Mesenchymal stem cell (in vitro differentiated cells and primary cell): ENCODE measurements at regions not wholly inside any gene's neighbourhood (a gene's known extent, or its start where the extent isn't known, plus 50 kb on each side); places are given as distances from the start of the nearest gene placed in this dataset.

Experiments
- DNase-seq: peaks from one replicate; pipeline ENCODE4 v3.0.0-alpha.2; 2013
- H2AFZ ChIP-seq: one replicate; pipeline ENCODE4 v1.6.1; 2013; ENCODE audit warnings: low read depth, mild to moderate bottlenecking, control low read depth, inconsistent platforms, low read length, moderate library complexity
- H2AK5ac ChIP-seq: 2 replicates; pipeline ENCODE4 v1.6.1; 2013; ENCODE audit warnings: low read length, moderate library complexity, mild to moderate bottlenecking, inconsistent platforms; ENCODE audit not compliant: severe bottlenecking
- H2BK120ac ChIP-seq: one replicate; pipeline ENCODE4 v1.6.1; 2013; ENCODE audit warnings: low read depth, mild to moderate bottlenecking, inconsistent platforms, low read length, moderate library complexity
- H2BK12ac ChIP-seq, 2 experiments: one replicate each; pipeline ENCODE4 v1.6.1; 2013; ENCODE audit warnings: inconsistent platforms in 2 of 2, low read length in 2 of 2, mild to moderate bottlenecking in 2 of 2, moderate library complexity in 2 of 2, control low read depth in 1 of 2
- H2BK15ac ChIP-seq: one replicate; pipeline ENCODE4 v1.6.1; 2013; ENCODE audit warnings: mild to moderate bottlenecking, low read depth, inconsistent platforms; ENCODE audit not compliant: poor library complexity, severe bottlenecking
- H2BK5ac ChIP-seq: 2 replicates; pipeline ENCODE4 v1.6.1; 2013; ENCODE audit warnings: low read depth, mild to moderate bottlenecking, low read length, control low read depth, inconsistent platforms; ENCODE audit not compliant: poor library complexity, severe bottlenecking
- H3K14ac ChIP-seq, 2 experiments: one replicate each; pipeline ENCODE4 v1.6.1; 2013; ENCODE audit warnings: inconsistent platforms in 2 of 2, low read length in 2 of 2, control low read depth in 1 of 2, mild to moderate bottlenecking in 1 of 2, moderate library complexity in 1 of 2
- H3K18ac ChIP-seq, 2 experiments: one replicate each; pipeline ENCODE4 v1.6.1; 2013; ENCODE audit warnings: inconsistent platforms in 2 of 2, low read length in 2 of 2, control low read depth in 1 of 2, low read depth in 1 of 2, mild to moderate bottlenecking in 1 of 2
- H3K23ac ChIP-seq, 2 experiments: one replicate each; pipeline ENCODE4 v1.6.1; 2013; ENCODE audit warnings: inconsistent platforms in 2 of 2, low read length in 2 of 2, mild to moderate bottlenecking in 2 of 2, moderate library complexity in 2 of 2, control low read depth in 1 of 2
- H3K27ac ChIP-seq: 2 replicates; pipeline ENCODE4 v1.5.1; 2013; ENCODE audit warnings: mild to moderate bottlenecking, moderate library complexity, low read length, control low read depth, inconsistent platforms; ENCODE audit not compliant: poor library complexity, severe bottlenecking
- H3K27me3 ChIP-seq, 2 experiments: 2 replicates each; pipeline versions ENCODE4 v1.6.1 to v1.7.0; 2013; ENCODE audit warnings: low read length in 2 of 2, mild to moderate bottlenecking in 2 of 2, moderate library complexity in 2 of 2, control low read depth in 1 of 2, inconsistent platforms in 1 of 2; ENCODE audit not compliant: control insufficient read depth in 1 of 2, insufficient read depth in 1 of 2
- H3K36me3 ChIP-seq, 2 experiments: 2 replicates each; pipeline versions ENCODE4 v1.6.1 to v1.7.0; 2013; ENCODE audit warnings: low read length in 2 of 2, control low read depth in 1 of 2, inconsistent platforms in 1 of 2, low read depth in 1 of 2, mild to moderate bottlenecking in 1 of 2; ENCODE audit not compliant: insufficient read depth in 2 of 2, control insufficient read depth in 1 of 2
- H3K4ac ChIP-seq, 2 experiments: one replicate each; pipeline ENCODE4 v1.6.1; 2013; ENCODE audit warnings: inconsistent platforms in 2 of 2, low read length in 2 of 2, mild to moderate bottlenecking in 2 of 2, moderate library complexity in 2 of 2, control low read depth in 1 of 2, low read depth in 1 of 2
- H3K4me1 ChIP-seq: 2 replicates; pipeline ENCODE4 v1.6.1; 2013; ENCODE audit warnings: low read depth, low read length, control low read depth; ENCODE audit not compliant: control insufficient read depth, insufficient read depth
- H3K4me2 ChIP-seq: 2 replicates; pipeline ENCODE4 v1.6.1; 2013; ENCODE audit warnings: low read length, mild to moderate bottlenecking, inconsistent platforms; ENCODE audit not compliant: poor library complexity, severe bottlenecking
- H3K4me3 ChIP-seq, 2 experiments: 2 replicates each; pipeline versions ENCODE4 v1.5.1 to v1.7.0; 2013; ENCODE audit warnings: low read length in 2 of 2, mild to moderate bottlenecking in 2 of 2, control low read depth in 1 of 2, low read depth in 1 of 2; ENCODE audit not compliant: insufficient read depth in 1 of 2
- H3K79me1 ChIP-seq: replicated peaks from 2 replicates; pipeline ENCODE4 v1.6.1; 2013; ENCODE audit warnings: mild to moderate bottlenecking, control low read depth, low read length, inconsistent platforms; ENCODE audit not compliant: poor library complexity, severe bottlenecking
- H3K9ac ChIP-seq: 2 replicates; pipeline ENCODE4 v1.7.0; 2013; ENCODE audit warnings: mild to moderate bottlenecking, low read length, moderate library complexity
- H3K9me3 ChIP-seq: 2 replicates; pipeline ENCODE4 v1.7.0; 2013; ENCODE audit warnings: mild to moderate bottlenecking, low read length; ENCODE audit not compliant: control insufficient read depth
- H4K8ac ChIP-seq: one replicate; pipeline ENCODE4 v1.6.1; 2013; ENCODE audit warnings: inconsistent platforms, mild to moderate bottlenecking, low read length, moderate library complexity
- H4K91ac ChIP-seq: one replicate; pipeline ENCODE4 v1.6.1; 2013; ENCODE audit warnings: mild to moderate bottlenecking, low read length, inconsistent platforms
- WGBS: methylation state at CpG from one replicate; pipeline ENCODE4 v1.1.7; 2013; ENCODE audit warnings: mixed read lengths; 5-methylcytosine and 5-hydroxymethylcytosine counted together

DNA sequence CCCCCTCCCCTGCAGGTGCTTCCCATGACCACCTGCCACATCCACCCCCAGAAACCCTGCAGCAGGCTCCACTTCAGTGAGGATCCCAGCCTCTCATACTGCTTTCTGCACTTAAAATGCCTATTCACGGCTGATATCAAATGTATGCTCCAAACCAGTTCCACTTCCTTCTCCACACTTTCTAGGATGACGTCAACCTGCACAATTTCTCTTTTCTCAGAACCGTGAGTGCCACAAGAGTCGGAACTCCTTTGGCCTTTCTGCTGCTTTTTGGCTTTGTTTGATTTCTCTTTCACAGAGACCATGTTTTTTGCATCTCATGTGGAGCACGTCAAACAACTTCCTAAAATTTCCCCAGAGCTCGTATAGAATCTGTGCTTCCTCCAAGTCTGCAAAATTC is 378.8 kb upstream of the TNRC6C start:
- Histone ChIP-seq H3K27me3 (peaks cover 15 to 34% of the 10 kb centered on the region in 2 experiments), H3K79me1 (no peaks in the 10 kb centered on the region), H3K27ac (no peak overlapping the region), H2AK5ac (no peak overlapping the region), H4K91ac (no peak overlapping the region), H2BK120ac (no peak overlapping the region), H2AFZ (no peak overlapping the region), H3K9me3 (peaks cover 2% of the 10 kb centered on the region), H2BK12ac (no peak overlapping the region), H3K9ac (no peak overlapping the region), H3K36me3 (no peaks in the 10 kb centered on the region), H3K18ac (no peak overlapping the region), H3K4me2 (no peak overlapping the region), H3K14ac (no peak overlapping the region), H4K8ac (no peak overlapping the region), H2BK15ac (no peak overlapping the region), H3K23ac (no peak overlapping the region), H2BK5ac (no peak overlapping the region), H3K4ac (no peak overlapping the region), H3K4me3 (no peak overlapping the region), H3K4me1 (no peaks in the 10 kb centered on the region)
- no peak for DNase-seq
- WGBS: 81% methylated on average over 6 of the region's 6 CpGs

- H2BK120ac ChIP-seq: no peak overlapping the region
- H3K4me3 ChIP-seq: no peak overlapping the region
- no peak overlapping the region for H2BK5ac ChIP-seq
- no peak overlapping the region for H3K4ac ChIP-seq
- H3K9ac ChIP-seq: no peak overlapping the region
- no peak overlapping the region for H2AFZ ChIP-seq
- no peaks in the 10 kb centered on the region for H3K36me3 ChIP-seq
- peaks cover 2% of the 10 kb centered on the region for H3K9me3 ChIP-seq
- no peak overlapping the region for H4K91ac ChIP-seq
- no peak overlapping the region for H3K14ac ChIP-seq
- no peaks in the 10 kb centered on the region for H3K79me1 ChIP-seq
- H2AK5ac ChIP-seq: no peak overlapping the region
- H2BK12ac ChIP-seq: no peak overlapping the region
- whole genome bisulfite sequencing: 76% methylated on average over 7 of the region's 8 CpGs
- H3K4me1 ChIP-seq: no peaks in the 10 kb centered on the region
- H4K8ac ChIP-seq: no peak overlapping the region
- no peak overlapping the region for H2BK15ac ChIP-seq
- H3K23ac ChIP-seq: no peak overlapping the region
- no peak overlapping the region for H3K4me2 ChIP-seq
- H3K27ac ChIP-seq: no peak overlapping the region
- DNase-seq: no peak
- H3K27me3 ChIP-seq: peaks cover 14 to 28% of the 10 kb centered on the region in 2 experiments
- no peak overlapping the region for H3K18ac ChIP-seq
These were observed 377.8 kb upstream of the TNRC6C start for GRCh38 chr17:77580531-77581270.

DNA sequence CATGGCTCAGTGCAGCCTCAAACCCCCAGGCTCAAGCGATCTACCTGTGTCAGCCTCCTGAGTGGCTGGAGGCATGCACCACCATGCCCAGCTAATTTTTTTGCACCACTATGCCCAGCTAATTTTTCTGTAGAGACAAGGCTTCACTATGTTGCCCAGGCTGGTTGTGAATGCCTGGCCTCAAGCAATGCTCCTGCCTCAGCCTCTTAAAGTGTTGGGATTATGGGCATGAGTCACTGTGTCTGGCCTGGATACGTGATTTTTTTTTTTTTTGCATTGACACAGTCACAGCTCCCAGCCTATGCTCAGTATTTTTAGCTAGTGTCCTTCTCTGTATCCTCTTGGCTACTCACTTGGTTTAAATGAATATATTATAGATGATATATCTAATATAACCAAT is 377.0 kb upstream of the TNRC6C start:
- no peak overlapping the region for H2BK5ac ChIP-seq
- no peak overlapping the region for H2AK5ac ChIP-seq
- H3K23ac ChIP-seq: no peak overlapping the region
- H3K9ac ChIP-seq: no peak overlapping the region
- peak; percentile 64 for DNase-seq
- no peak overlapping the region for H2AFZ ChIP-seq
- H3K4ac ChIP-seq: no peak overlapping the region
- H3K27ac ChIP-seq: no peak overlapping the region
- no peak overlapping the region for H2BK120ac ChIP-seq
- no peak overlapping the region for H2BK15ac ChIP-seq
- peaks cover 3% of the 10 kb centered on the region for H3K9me3 ChIP-seq
- H3K36me3 ChIP-seq: no peaks in the 10 kb centered on the region
- H4K8ac ChIP-seq: no peak overlapping the region
- no peak overlapping the region for H2BK12ac ChIP-seq
- no peak overlapping the region for H3K4me2 ChIP-seq
- H3K4me1 ChIP-seq: no peaks in the 10 kb centered on the region
- no peak overlapping the region for H3K4me3 ChIP-seq
- no peaks in the 10 kb centered on the region for H3K79me1 ChIP-seq
- H3K14ac ChIP-seq: no peak overlapping the region
- peaks cover 14 to 23% of the 10 kb centered on the region in 2 experiments for H3K27me3 ChIP-seq
- WGBS: 93% methylated on average over 1 of the region's 2 CpGs
- no peak overlapping the region for H4K91ac ChIP-seq
- H3K18ac ChIP-seq: no peak overlapping the region

DNA sequence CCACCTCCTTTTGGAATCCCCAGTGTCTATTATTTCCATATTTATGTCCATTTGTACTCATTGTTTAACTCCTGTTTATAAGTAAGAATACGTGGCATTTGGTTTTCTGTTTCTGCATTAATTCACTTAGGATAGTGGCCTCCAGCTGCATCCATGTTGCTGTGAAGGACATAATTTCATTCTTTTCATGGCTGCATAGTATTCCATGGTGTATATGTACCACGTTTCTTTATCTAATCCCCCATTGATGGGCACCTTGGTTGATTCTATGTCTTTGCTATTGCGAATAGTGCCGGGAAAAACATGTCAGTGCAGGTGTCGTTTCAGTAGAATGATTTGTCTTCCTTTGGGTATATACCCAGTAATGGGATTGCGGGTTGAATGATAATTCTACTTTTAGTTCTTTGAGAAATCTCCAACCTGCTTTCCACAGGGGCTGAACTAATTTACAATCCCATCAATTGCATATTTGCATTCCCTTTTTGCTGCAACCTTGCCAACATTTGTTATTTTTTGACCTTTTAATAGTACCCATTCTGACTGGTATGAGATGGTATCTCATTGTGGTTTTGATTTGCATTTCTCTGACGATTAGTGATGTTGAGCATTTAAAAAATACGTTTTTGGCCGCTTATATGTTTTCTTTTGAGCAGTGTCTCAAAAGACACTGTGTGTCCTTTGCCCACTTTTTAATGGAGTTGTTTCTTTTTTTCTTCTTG is 373.2 kb upstream of the TNRC6C start:
- no peak overlapping the region for H2AFZ ChIP-seq
- H3K9me3 ChIP-seq: peaks cover 14% of the 10 kb centered on the region
- H3K4me3 ChIP-seq: no peak overlapping the region
- H3K18ac ChIP-seq: no peak overlapping the region
- 80% methylated on average over 8 of the region's 9 CpGs for WGBS
- no peak overlapping the region for H3K27ac ChIP-seq
- H3K4ac ChIP-seq: no peak overlapping the region
- H4K8ac ChIP-seq: no peak overlapping the region
- H3K27me3 ChIP-seq: peaks cover 0 to 4% of the 10 kb centered on the region in 2 experiments
- no peak overlapping the region for H3K23ac ChIP-seq
- no peak overlapping the region for H2BK120ac ChIP-seq
- no peaks in the 10 kb centered on the region for H3K36me3 ChIP-seq
- H3K79me1 ChIP-seq: no peaks in the 10 kb centered on the region
- H2BK15ac ChIP-seq: no peak overlapping the region
- H3K4me1 ChIP-seq: no peaks in the 10 kb centered on the region
- DNase-seq: no peak
- H3K9ac ChIP-seq: no peak overlapping the region
- no peak overlapping the region for H4K91ac ChIP-seq
- no peak overlapping the region for H3K14ac ChIP-seq
- H2AK5ac ChIP-seq: no peak overlapping the region
- H2BK5ac ChIP-seq: no peak overlapping the region
- no peak overlapping the region for H2BK12ac ChIP-seq
- H3K4me2 ChIP-seq: no peak overlapping the region
